Kidney (tissue), 13 donors: ENCODE measurements at regions not wholly inside any gene's neighbourhood (a gene's known extent, or its start where the extent isn't known, plus 50 kb on each side); places are given as distances from the start of the nearest gene placed in this dataset.
"Not testable (repeated sequence)": the region's sequence is repeated elsewhere in the genome, so short reads cannot be mapped to it uniquely, and the experiment has no call there.

Experiments used
- DNase-seq, 5 donors: peaks; one replicate each; pipeline ENCODE4 v3.0.0-alpha.2; 2013 to 2020
- FAIRE-seq: peaks from 2 replicates; lab custom pipeline; 2012; peaks lifted over from hg19 to GRCh38; lab: Jason Lieb, UNC
- H3K27ac ChIP-seq, 2 donors: one replicate each; pipeline ENCODE4 v1.7.0; 2013; ENCODE audit warnings: low read depth in 2 of 2, low read length in 2 of 2, inconsistent platforms in 1 of 2
- H3K27me3 ChIP-seq: one replicate; pipeline ENCODE4 v1.7.1; 2013; ENCODE audit warnings: low read length, inconsistent platforms; ENCODE audit not compliant: control insufficient read depth, insufficient read depth
- H3K36me3 ChIP-seq, 3 donors: one replicate each; pipeline versions ENCODE4 v1.7.0 to v1.7.1; 2013; ENCODE audit warnings: low read length in 3 of 3, control low read depth in 1 of 3, inconsistent platforms in 1 of 3; ENCODE audit not compliant: insufficient read depth in 3 of 3, control insufficient read depth in 2 of 3
- H3K4me1 ChIP-seq, 3 donors: one replicate each; pipeline versions ENCODE4 v1.7.0 to v1.7.1; 2013; ENCODE audit warnings: low read length in 3 of 3, inconsistent platforms in 1 of 3, low read depth in 1 of 3; ENCODE audit not compliant: control insufficient read depth in 2 of 3, insufficient read depth in 2 of 3
- H3K4me3 ChIP-seq, 3 donors: one replicate each; pipeline versions ENCODE4 v1.7.0 to v1.8.1; 2013; ENCODE audit warnings: low read length in 3 of 3, control low read depth in 1 of 3, inconsistent platforms in 1 of 3
- H3K9ac ChIP-seq, 3 donors: one replicate each; pipeline versions ENCODE4 v1.7.0 to v1.7.1; 2013; ENCODE audit warnings: low read length in 3 of 3, control low read depth in 1 of 3, inconsistent platforms in 1 of 3
- H3K9me3 ChIP-seq, 3 donors: one replicate each; pipeline versions ENCODE4 v1.7.0 to v1.7.1; 2013; ENCODE audit warnings: low read length in 3 of 3, control low read depth in 1 of 3, inconsistent platforms in 1 of 3; ENCODE audit not compliant: control insufficient read depth in 2 of 3, insufficient read depth in 1 of 3
- CTCF ChIP-seq: IDR thresholded peaks from 3 replicates; pipeline ENCODE4 v1.5.1; 2012; ENCODE audit warnings: mild to moderate bottlenecking, moderate library complexity, borderline replicate concordance; ENCODE audit not compliant: insufficient read depth; ENCODE audit errors: extremely low read depth
- intact Hi-C: fragments of 100-400 bp; cut with DNase I; formaldehyde crosslinking; loops from one replicate; pipeline ENCODE4 v1.11.1; 2022
- donor health status: control.
- donor health status: control.
- donor health status: control.
- donor health status: control.
- donor health status: control.
- donor health status: DM: yes; HTN: yes; CAD: no.
- donor health status: Normal renal cell carcinoma (clear cell type).

DNA sequence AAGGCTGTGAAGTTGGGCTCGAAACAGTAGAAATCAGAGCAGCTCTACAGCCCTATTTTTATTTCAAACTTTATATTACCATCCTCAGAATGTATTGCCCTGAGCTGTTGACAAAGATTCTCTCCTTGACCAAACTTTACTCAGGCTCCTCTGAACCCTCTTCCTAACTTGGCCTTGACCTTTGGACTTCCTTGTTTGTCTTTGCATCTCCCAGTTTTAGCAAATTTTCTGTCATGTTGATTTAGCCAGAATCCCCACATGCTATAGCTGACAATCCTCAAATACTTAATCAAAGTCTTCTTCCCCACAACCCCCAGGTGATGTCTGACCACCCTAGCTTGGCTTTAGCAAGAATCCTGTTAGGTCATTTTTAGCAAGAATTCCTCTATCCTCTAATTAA, 87.4 kb upstream of the GRIN2A start:
- H3K9ac ChIP-seq = no peak overlapping the region
- no peak overlapping the region for H3K4me3 ChIP-seq
- H3K36me3 ChIP-seq = no peaks in the 10 kb centered on the region
- H3K9me3 ChIP-seq = no peaks in the 10 kb centered on the region
- H3K4me1 ChIP-seq = no peaks in the 10 kb centered on the region
- DNase-seq (no peak), FAIRE-seq (no peak)
- H3K27ac ChIP-seq = no peak overlapping the region
- no peak for TF ChIP-seq CTCF
- H3K27me3 ChIP-seq = no peaks in the 10 kb centered on the region
- intact Hi-C loops = no loop called here

DNA sequence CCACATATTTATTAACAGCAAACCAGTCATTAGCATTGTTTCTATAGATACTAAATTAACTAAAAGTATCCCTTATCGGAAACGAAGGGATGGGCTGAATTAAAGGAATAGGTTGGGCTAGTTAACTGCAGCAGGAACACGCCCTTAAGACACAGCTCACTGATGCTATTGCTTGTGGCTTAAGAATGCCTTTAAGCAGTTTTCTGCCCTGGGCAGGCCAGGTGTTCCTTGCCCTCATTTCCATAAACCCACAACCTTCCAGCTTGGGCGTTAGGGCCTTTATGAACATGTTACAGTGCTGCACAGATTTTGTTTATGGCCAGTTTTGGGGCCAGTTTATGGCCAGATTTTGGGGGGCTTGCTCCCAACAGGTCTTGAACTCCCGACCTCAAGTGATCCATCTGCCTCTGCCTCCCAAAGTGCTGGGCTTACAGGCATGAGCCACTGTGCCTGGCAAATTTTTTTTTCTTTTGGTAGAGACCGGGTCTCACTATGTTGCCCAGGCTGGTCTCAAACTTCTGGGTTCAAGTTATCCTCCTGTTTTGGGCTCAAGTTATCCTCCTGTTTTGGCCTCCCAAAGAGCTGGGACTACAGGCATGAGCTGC, 90.1 kb upstream of the GRIN2A start:
- H3K36me3 ChIP-seq, H3K9me3 ChIP-seq, intact Hi-C loops, H3K4me3 ChIP-seq, H3K4me1 ChIP-seq, H3K27me3 ChIP-seq, H3K9ac ChIP-seq, DNase-seq, H3K27ac ChIP-seq, FAIRE-seq: not testable (repeated sequence)

- FAIRE-seq, H3K4me3 ChIP-seq, H3K9me3 ChIP-seq, DNase-seq, H3K4me1 ChIP-seq, H3K36me3 ChIP-seq, H3K9ac ChIP-seq, intact Hi-C loops, H3K27me3 ChIP-seq, H3K27ac ChIP-seq: not testable (repeated sequence)
Observed at GRCh38 chr16:10275214-10275996, 93.2 kb upstream of the GRIN2A start.

- Histone ChIP-seq H3K4me1 (no peaks in the 10 kb centered on the region), H3K9ac (no peak overlapping the region), H3K4me3 (no peak overlapping the region), H3K27ac (no peak overlapping the region), H3K9me3 (no peaks in the 10 kb centered on the region), H3K27me3 (no peaks in the 10 kb centered on the region), H3K36me3 (no peaks in the 10 kb centered on the region)
- FAIRE-seq = no peak
- no peak for DNase-seq
- intact Hi-C loops = no loop called here
- no peak for TF ChIP-seq CTCF
Observed at GRCh38 chr16:10277597-10277996, 95.4 kb upstream of the GRIN2A start.
